ENCODE measurements at regions not wholly inside any gene's neighbourhood (a gene's known extent, or its start where the extent isn't known, plus 50 kb on each side); places are given as distances from the start of the nearest gene placed in this dataset.
"Not testable (repeated sequence)": the region's sequence is repeated elsewhere in the genome, so short reads cannot be mapped to it uniquely, and the experiment has no call there.

DNA sequence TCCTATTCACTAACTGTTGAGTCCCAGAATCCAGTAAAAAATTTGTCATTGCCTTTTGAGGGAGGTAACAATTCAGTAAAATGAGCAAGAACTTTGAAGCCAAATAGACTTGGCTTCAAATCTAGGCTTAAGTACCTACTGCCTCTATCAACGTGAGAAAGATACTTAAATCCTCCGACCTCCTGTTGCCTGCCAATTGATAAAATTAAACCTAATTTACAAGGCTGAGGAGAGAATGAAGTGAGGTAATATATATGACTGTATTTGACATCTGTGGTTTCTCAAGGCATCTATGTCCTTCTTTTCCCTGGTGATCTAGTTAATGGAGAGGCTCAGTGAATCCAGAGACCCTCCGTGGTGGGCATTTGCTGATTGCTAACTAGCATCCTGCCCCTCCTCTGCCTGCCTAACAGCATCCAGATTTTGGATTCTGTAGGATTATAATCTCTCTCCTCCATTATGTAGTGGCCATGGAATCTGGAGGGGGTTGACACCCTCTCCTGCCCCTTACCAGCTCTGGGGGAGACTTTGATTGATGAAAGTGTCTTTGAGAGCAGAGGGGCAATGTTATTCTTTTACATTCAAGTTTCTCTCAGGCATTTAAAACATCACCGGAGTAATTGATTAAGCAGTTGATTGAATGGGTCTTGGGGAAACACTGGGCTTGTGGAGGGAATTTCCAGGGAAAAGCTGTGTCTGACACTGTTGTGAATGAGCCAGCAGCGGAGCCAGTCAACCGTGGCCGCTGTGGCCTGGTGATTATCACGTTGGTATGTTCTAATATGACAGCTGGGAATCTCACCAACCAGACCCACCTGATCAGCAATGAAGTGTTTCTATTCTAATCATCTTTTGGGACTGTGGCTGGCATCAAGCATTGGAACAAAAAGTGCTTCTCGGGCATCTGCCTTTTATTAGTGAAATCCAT, 140.7 kb upstream of the FAM78B start:
- no peak for DNase-seq (ENCODE audit: low read depth)

DNA sequence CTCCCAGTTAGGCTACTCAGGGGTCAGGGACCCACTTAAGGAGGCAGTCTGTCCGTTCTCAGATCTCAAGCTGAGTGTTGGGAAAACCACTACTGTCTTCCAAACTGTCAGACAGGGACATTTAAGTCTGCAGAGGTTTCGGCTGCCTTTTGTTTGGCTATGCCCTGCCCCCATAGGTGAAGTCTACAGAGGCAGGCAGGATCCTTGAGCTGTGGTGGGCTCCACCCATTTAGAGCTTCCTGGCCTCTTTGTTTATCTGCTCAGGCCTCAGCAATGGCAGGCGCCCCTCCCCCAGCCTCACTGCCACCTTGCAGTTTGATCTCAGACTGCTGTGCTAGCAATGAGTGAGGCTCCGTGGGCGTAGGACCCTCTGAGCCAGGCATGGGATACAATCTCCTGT, 149.5 kb upstream of the FAM78B start:
- DNase-seq (ENCODE audit: low read depth), result not testable (repeated sequence)

DNA sequence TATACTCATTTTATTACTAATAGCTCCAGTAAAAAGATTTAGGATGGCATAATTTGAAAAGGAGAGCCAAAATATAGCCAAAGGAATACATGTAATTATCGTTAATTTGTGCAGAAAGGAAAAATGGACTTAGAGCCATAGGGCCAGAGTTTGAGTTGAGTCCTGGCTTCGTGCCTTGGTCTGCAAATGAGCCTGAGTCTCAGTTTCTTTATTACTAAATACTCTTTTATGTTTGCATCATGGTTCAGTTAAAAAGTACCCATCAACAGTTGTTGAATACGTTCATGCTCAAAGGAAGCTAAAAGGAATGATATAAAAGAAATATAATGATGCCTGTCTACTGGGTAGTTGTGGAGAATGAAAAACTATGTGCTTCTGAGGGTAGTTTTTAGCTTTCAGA, 155.7 kb upstream of the FAM78B start:
- DNase-seq (ENCODE audit: low read depth), result no peak

DNA sequence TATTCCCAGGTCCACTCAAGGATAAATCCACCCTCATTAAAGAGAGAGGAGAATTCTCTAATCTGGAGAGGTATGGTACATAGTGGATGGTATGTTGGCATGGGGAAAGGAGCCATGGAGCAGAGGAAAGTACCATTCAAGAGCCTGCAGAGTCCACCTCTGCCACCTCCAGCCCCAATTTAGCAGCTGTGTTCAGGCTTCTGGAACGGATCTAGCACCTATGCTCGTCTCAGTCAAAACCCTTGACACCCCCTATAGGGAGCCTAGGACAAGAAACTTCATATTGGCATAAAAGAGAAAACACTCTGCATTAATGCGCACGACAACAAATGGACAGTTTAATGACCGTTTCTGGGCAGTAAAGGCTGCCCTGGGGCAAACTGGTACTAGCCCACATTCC, 161.1 kb upstream of the FAM78B start:
- DNase-seq (ENCODE audit: low read depth), result no peak

DNA sequence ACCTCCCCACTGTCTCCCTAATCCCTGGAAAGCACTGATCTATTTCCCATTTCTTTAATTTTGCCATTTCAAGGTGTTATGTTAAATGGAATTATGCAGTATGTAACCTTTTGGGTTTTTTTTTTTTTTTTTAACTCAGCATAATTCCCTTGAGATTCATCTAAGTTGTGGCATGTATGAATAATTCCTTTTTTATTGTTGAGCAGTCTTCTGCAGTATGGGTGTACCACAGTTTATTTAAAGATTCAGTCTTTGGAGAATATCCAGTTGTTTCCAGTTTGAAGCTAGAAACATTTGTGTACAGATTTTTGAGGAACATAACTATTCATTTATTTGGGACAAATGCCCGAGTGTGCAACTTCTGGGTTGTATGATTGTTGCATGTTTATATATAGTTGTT, 162.2 kb upstream of the FAM78B start:
- DNase-seq (ENCODE audit: low read depth), result no peak

DNA sequence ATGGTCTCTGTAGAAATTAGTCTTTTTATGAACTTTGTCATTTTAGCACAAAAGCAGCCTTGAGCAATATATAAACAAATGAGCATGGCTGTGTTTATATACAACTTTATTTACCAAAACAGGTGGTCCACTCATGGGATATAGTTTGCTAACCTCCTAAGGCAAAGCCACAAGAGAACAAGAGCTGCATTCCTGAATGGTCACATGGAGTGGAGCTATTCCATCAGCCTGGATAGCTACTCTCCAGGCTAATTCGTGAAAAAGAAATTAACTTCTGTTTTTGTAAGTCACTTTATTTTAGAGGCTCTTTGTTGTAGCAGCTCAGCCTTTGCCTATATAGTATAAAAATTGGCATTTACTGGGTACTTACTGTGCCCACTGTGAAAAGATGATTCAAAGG, 163.3 kb upstream of the FAM78B start:
- no peak for DNase-seq (ENCODE audit: low read depth)

DNA sequence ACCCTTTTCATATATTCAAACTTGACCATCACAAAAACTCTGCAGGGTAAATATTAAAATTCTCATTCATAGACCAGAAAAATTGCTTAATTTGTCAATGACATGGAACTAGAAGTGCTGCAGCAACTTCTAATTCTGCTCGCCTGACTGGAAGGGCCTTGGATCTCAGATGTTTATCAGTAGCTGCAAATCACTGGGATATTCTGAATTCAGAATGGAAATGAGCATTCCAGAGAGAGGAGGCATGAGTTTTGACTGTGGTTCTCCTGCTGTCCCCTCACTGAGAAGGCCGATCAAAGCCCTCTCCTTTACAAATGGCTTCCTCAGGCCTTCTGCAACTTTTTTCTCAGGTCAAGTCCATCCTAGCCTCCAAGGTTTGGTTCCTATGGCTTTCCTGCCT, 171.3 kb upstream of the FAM78B start:
- DNase-seq (ENCODE audit: low read depth), result no peak

DNA sequence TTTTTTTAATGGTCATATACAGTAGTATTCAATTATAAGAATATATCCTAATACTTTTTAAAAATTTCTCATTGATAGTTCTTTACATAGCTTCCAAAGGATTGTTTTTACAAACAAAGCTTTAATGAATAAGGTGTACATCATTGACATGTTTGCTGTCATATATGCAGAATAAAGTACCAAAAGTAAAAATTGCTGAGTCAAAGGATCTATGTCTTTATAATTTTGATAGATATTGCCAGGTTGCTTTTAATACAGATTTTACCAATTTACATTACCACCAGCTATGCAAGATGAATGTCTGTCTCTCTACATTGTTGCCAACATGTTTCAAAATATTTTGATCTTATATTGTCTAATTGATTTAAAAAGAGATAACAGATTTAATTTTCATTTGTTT, 173.9 kb upstream of the FAM78B start:
- no peak for DNase-seq (ENCODE audit: low read depth)

DNA sequence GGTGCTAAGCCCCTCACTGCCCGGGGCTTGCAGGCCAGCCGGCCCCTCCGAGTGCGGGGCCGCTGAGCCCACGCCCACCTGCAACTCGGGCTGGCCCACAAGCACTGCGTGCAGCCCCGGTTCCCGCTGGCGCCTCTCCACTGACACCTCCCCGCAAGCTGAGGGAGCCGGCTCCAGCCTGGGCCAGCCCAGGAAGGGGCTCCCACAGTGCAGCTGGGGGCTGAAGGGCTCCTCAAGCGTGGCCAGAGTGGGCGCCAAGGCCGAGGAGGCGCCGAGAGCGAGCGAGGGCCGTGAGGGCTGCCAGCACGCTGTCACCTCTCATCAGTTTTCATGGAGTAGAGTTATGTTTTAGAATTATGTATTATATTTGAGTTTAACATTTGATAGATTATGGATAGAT, 176.5 kb upstream of the FAM78B start:
- DNase-seq (ENCODE audit: low read depth), result no peak

DNA sequence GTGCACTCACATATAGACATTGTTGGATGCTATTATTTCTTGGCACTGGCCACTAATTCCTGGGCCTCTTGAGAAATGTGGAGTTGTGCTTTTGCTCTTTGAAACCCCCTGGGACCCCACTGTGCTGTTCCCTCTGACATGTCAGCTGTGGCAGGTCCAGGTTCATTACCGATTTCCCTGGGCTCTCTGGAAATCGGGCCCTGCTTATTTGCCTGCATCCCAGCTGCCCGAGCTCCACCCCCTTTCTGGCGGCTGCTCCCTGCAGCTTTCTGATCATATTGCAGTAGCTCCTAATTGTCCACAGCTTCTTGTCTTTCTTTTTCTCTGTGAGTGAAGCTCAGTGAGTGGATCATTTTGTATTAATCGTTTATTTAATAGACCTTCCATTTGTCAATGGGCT, 183.7 kb upstream of the FAM78B start:
- DNase-seq (ENCODE audit: low read depth), result no peak

DNA sequence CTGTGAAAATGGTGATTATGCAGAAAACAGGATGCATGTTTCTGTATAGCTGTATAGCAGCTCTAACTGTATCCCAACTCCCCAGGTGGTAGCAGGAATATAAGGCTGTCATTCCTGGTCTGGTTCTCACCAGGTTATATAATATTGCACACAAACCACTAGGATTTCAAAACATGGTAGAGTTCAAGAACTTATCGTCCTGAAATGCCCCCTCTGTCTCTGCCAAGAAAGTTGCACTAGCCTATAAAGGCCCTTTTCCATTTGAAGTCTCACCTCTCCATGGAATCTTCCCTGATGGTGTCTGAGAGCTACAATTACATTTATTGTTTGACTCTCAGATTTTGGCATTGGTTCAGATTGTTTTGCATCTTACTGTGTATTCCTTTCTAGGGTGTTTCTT, 184.9 kb upstream of the FAM78B start:
- DNase-seq (ENCODE audit: low read depth), result no peak

DNA sequence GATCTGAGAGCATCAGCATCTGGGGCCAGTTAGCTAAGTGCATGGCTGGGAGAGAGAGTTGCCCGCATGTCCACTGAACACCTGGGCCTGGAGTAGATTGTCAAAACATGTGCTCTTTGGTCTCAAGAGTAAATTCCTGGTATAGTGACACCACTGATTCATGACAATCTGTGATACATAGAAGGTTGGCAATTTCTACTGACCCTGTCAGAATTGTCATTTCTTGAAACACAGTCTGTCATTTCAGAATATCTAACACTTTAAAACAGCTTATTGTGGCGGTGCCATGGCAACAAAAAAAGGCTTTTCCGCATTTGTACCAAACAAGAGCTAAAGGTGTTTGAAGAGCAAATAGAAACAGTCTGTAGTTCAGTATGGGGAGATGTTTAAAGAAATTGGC, 186.4 kb upstream of the FAM78B start:
- no peak for DNase-seq (ENCODE audit: low read depth)

DNA sequence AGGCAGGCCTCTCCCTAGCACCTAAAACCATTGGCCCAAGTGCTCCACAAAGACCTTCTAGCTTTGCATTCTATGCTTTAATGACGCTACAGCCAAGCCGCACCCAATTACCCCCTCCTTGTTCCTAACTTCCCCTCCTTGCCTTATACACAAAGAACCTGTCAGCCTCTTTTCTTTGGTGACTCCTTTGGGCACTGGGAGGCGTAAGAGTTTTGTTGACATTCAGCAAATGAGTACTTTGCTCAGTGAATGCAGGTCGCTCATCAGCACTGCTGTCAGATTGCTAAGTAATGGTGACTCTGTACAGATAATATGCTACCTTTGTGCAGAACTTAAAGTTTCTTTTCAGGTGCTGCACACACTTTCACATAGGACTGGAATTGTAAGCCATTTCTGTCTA, 187.6 kb upstream of the FAM78B start:
- DNase-seq (ENCODE audit: low read depth), result no peak

DNA sequence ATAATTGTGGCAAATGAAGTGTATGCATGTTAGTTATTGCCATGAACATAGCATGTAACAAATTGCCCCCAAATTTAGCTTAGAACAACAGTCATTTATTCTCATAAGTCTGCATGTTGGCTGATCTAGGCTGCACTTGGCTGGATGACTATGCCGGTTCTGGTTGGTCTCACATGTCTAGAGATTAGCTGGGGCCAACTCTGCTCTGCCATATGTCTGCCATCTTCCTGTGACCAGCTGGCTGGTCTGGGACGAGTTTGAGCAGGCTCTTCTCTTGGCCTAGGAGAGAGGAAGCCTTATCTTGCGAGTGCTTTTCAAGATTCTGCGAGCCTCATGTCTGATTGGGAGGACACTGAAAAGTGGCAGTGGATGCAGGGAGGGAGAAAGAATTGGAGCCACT, 198.3 kb upstream of the FAM78B start:
- DNase-seq (ENCODE audit: low read depth), result no peak

DNA sequence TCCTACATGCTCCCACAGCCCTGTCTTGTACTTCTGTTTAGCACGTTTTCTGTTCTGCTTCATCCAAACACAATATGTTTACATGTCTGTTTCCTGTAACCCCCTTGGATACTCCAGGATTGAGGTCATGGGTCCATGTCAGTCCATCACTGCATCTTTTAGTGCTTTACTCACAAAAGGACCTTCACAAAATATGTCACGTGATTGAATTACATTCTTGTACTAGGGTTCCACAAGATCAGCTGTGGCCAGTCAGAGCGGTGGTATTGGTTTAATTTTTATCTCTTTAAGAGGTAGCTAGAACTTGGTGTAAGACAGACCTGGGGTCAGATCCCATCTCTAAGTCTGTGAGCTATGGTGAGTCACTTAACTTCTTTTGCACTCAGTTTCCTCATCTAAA, 201.2 kb upstream of the FAM78B start:
- no peak for DNase-seq (ENCODE audit: low read depth)

DNA sequence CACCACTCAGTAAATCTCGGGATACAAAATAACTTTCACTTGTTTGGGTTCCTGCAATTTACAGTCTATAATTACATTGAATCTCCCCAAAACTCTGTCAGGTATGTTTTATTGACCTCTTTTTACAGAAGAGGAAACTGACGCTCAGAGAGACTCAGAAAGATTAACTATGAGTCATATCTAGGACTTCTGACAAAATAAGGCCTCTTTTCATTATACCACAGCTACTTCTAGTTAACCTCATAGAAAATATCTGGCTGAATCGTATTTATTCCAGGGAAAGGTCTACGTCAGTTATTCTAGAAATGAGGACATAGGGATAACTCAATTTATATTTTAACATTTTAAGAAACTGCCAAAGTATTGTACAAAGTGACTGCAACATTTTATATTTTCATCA, 211.1 kb upstream of the FAM78B start:
- DNase-seq (ENCODE audit: low read depth), result no peak

DNA sequence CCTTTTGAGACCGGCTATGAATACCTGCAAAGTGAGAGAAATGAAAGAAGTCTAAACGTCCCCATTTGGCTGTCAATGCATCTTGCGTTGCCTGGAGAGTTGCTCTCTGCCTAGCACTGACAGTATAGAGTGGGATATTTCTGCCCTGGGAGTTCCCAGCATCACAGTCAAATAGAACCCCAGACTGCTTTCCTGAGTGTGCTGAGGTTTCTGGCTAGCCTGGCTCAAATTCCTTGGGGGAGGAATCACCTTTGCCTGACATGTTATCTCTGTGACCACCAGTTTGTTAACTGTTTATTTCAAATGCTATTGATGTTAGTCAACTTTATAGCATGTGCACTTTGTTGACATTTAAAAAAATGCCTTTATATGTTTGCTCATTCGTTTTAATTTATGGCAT, 212.0 kb upstream of the FAM78B start:
- DNase-seq (ENCODE audit: low read depth), result no peak

DNA sequence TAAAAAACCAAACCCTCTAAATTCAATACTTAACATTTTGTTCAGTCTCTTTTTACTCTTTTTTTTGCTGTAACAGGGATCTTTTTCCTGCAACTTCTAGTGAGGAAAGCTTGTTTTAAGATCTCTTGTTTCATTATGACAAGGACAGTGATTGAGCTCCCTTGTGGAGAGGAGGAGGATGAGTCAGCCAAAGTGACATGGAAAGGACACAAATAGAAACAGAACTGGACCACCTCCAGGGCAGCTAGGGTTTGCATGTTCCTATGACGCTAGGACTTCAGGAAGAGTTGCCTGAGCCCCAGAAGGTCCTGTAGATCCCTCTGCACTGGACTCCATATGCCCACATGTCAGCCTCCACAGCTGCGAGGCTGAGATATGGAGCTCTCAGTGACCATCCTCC, 212.6 kb upstream of the FAM78B start:
- DNase-seq (ENCODE audit: low read depth), result no peak

DNA sequence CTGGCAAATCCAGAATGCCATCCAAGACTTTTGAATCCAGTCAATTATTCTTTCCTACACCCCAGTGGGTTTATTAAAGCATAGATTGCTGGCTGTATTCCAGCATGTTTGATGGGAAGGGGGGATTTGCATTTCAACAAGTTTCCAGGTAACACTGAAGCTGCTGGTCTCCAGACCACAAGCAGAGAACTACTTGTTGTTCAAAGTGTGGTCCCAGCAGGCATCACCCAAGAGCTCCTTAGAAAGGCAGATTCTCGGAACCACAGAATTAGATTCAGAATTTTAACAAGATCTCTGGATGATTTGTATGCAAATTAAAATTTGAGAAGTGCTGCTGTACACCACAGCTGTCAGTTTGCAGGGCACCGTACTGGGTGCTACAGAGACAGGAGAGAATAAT, 216.3 kb upstream of the FAM78B start:
- DNase-seq (ENCODE audit: low read depth), result no peak

DNA sequence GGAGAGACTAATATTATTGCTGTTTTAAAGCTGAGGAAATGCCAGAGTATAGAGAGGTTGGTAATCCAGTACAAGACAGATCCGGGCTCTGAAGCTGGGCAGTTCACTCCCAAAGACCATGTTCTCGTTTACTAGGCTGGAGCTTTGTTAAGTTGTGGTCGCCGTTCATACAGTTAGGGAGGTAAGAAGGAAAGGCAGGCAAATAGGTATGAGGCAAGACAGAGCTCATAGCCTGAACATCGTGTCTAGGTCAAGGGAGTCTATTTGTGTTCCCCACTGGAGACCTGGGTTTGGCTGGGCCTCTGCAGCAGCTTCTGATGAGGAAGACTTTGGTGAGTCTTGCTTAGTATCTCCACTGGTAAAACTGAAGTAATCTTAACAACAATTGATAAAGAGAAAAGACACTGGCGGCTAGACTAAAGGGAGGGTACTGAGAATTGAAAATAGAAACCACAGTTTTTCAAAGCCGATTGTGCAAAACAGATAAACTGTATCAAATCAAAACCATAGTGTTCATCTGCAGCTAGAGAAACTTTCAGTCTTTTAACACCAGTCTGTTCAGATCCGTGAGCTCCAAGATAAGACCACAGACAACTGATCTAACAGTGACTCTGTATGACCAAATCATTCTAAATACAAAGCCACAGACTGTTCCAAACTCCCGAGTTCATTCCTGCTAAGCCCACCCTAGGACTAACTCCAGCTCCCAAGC, 217.0 kb upstream of the FAM78B start:
- no peak for DNase-seq (ENCODE audit: low read depth)

DNA sequence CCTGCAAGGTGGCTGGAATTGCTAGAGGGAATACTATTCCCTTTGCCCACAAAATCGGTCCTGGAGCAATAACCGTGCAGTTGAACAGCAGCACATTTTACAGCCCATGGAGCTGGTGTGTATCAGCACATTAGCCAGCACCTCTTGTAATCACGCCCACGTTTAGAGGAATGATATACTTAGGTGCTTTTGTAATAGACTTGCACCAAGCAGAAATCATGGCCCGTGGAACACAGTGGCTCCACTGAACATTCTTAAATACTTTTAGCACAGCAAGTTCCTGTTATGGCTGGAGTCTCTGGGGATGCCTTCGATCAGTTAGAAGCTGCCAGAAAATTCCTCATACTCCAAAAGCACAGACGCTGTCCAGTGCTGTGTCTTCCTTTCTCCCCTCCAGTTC, 218.1 kb upstream of the FAM78B start:
- DNase-seq (ENCODE audit: low read depth), result no peak

DNA sequence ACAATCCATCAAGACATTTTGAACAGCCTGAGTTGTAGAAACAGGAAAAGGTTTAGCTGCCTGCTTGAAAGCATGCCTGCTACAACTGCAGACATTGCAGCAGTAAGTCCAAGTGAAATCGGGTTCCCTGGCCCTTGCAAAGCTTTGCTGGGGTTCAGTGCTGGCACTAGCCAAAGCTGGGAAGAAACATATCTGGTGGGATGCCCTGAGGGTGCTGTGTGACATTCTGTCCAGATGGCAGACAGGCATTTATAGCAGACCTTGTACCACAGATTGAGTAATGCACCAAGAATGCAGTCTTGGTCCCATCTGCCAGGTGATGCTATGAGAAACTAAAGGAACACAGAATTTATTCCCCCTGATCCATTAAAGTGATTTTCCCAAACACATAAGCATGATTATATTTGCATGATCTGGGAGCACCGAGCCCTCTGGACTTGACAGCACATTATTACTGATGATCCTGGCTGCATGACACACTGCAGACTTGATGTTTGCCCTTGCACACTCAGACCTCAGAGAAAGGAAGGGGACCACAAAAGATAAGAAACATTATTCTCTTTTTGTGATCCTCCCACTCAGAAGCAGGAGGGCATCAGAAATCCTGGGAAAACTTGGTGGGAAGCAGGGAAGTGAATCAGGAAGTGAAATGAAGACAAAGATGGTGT, 223.7 kb upstream of the FAM78B start:
- no peak for DNase-seq (ENCODE audit: low read depth)
